ENCODE measurements at regions not wholly inside any gene's neighbourhood (a gene's known extent, or its start where the extent isn't known, plus 50 kb on each side); places are given as distances from the start of the nearest gene placed in this dataset.

GRCh38 chr3:113079218-113079961 is 88.6 kb downstream of the GTPBP8 start:
- intact Hi-C loops (cut with micrococcal nuclease) = no loop called here
- POLR2A ChIA-PET = no interaction called here
- no peaks in the 10 kb centered on the region for H3K4me1 Mint-ChIP-seq (ENCODE audit: low read depth)
- no peak for ATAC-seq
- no peak for DNase-seq
- TF ChIP-seq CTCF (IDR thresholded peaks at IDR 0.05) = no peak
- peaks cover 4% of the 10 kb centered on the region for H3K36me3 Mint-ChIP-seq (ENCODE audit: low read depth)
- H3K27ac Mint-ChIP-seq = no peak overlapping the region
- H3K4me3 Mint-ChIP-seq = no peak overlapping the region
- no peaks in the 10 kb centered on the region for H3K9me3 Mint-ChIP-seq
- CTCF ChIA-PET = no interaction called here
- no peaks in the 10 kb centered on the region for H3K27me3 Mint-ChIP-seq

GRCh38 chr3:113084777-113085176 is 94.0 kb downstream of the GTPBP8 start:
- ChIA-PET CTCF (interaction anchor here (1.1 kb wide), 1 partner anchor 15 kb away, joined by 3 read pairs; no protein-coding TSS in a partner anchor), POLR2A (no interaction called here)
- Mint-ChIP-seq H3K36me3 (ENCODE audit: low read depth) (peaks cover 7% of the 10 kb centered on the region), H3K27me3 (no peaks in the 10 kb centered on the region), H3K27ac (no peak overlapping the region), H3K4me1 (ENCODE audit: low read depth) (no peaks in the 10 kb centered on the region), H3K4me3 (no peak overlapping the region), H3K9me3 (no peaks in the 10 kb centered on the region)
- intact Hi-C loops (cut with micrococcal nuclease) = no loop called here
- no peak for ATAC-seq
- no peak for DNase-seq
- TF ChIP-seq CTCF (IDR thresholded peaks at IDR 0.05) = no peak

- Mint-ChIP-seq H3K27me3 (no peaks in the 10 kb centered on the region), H3K36me3 (ENCODE audit: low read depth) (peaks cover 7% of the 10 kb centered on the region), H3K27ac (no peak overlapping the region), H3K9me3 (no peaks in the 10 kb centered on the region), H3K4me1 (ENCODE audit: low read depth) (no peaks in the 10 kb centered on the region), H3K4me3 (no peak overlapping the region)
- TF ChIP-seq CTCF (IDR thresholded peaks at IDR 0.05) = no peak
- intact Hi-C loops (cut with micrococcal nuclease) = no loop called here
- ATAC-seq = no peak
- no peak for DNase-seq
- POLR2A ChIA-PET = no interaction called here
- CTCF ChIA-PET = no interaction called here
Observed at GRCh38 chr3:113086560-113087461, 96.0 kb downstream of the GTPBP8 start.

- Mint-ChIP-seq H3K4me1 (ENCODE audit: low read depth) (no peaks in the 10 kb centered on the region), H3K4me3 (no peak overlapping the region), H3K27ac (no peak overlapping the region), H3K9me3 (no peaks in the 10 kb centered on the region), H3K27me3 (no peaks in the 10 kb centered on the region), H3K36me3 (ENCODE audit: low read depth) (peaks cover 5% of the 10 kb centered on the region)
- no peak for DNase-seq
- TF ChIP-seq CTCF (IDR thresholded peaks at IDR 0.05) = no peak
- CTCF ChIA-PET = no interaction called here
- no peak for ATAC-seq
- intact Hi-C loops (cut with micrococcal nuclease) = no loop called here
- POLR2A ChIA-PET = no interaction called here
Observed at GRCh38 chr3:113088616-113089015, 97.8 kb downstream of the GTPBP8 start.

GRCh38 chr3:113091417-113091816 is 100.6 kb downstream of the GTPBP8 start:
- ATAC-seq (no peak), DNase-seq (no peak)
- H3K27ac Mint-ChIP-seq = no peak overlapping the region
- ChIA-PET CTCF (no interaction called here), POLR2A (no interaction called here)
- H3K4me1 Mint-ChIP-seq (ENCODE audit: low read depth) = no peaks in the 10 kb centered on the region
- H3K9me3 Mint-ChIP-seq = no peaks in the 10 kb centered on the region
- intact Hi-C loops (cut with micrococcal nuclease) = no loop called here
- no peak overlapping the region for H3K4me3 Mint-ChIP-seq
- H3K27me3 Mint-ChIP-seq = no peaks in the 10 kb centered on the region
- no peak for TF ChIP-seq CTCF (IDR thresholded peaks at IDR 0.05)
- peaks cover 5% of the 10 kb centered on the region for H3K36me3 Mint-ChIP-seq (ENCODE audit: low read depth)
